Activated CD8-positive, alpha-beta memory T cell treated with anti-CD3 and anti-CD28 coated beads, Interleukin-2, amount 50 U/mL, for 4 hours (primary cell): ENCODE measurements at regions not wholly inside any gene's neighbourhood (a gene's known extent, or its start where the extent isn't known, plus 50 kb on each side); places are given as distances from the start of the nearest gene placed in this dataset.
"Not testable (repeated sequence)": the region's sequence is repeated elsewhere in the genome, so short reads cannot be mapped to it uniquely, and the experiment has no call there.

Source experiments
- DNase-seq: peaks from one replicate; pipeline ENCODE4 v3.0.0-alpha.2; 2020

DNA sequence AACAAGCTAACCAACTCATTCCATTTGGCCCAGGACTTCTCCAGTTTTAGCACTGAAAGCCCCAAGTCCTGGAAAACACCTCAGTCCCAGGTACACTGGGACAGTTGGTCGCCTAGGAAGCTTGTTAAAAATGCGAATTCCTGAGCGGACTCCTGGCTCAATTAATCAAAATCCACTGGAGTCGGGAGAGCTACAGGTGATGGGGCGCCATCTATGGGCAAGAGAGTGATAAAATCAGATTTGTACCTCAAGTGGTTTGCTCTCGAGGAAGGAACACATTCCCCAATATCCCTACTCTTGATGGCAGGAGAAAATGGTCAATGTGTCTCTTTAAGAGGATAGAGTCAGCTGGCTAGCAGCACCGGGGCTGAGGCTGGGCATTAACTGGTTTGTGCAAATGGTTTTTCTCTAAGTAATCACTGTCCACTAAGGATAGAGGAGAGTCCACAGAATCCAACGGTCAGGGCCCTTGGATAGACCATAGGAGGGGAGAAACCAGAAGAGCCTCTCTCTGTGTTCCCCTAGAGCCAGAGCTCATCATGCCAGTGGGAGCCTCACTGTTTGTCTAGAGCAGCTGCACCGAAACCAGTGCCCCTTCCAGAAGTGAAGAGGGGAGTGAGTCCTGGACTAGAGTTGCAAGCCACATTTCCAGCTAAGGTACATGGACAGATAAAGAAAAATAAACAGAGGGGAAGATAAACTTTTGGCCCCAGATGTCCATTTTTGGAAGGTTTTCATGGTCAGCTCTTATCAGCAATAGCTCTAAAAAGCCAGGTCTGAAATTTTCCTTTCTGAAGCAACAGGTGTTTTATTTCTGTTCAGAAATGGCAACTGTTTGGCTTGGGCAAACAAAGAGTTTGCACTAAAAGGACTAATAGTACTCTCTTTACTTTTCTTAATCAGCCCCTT lies 148.5 kb downstream of the TENT5C start:
- peak; percentile 42 for DNase-seq

DNA sequence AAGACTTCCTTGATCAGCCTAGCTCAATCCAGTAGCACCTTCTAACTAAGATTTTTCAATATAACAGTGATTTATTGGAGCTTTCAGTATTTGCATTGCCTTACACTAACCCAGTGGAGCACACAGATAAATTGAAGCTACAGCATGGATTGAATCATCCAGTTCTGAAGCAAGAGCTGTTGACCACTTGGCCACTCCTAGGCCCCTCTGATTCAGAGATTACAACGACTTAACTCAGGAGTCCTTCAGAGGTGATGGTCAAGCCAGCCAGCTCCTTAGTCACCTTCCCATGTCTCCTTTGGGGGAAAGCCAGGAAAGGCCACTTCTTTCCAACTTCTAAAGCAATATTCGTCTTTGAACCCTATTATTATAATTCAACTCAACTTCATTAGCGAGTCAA lies 151.8 kb downstream of the TENT5C start:
- DNase-seq: no peak

DNA sequence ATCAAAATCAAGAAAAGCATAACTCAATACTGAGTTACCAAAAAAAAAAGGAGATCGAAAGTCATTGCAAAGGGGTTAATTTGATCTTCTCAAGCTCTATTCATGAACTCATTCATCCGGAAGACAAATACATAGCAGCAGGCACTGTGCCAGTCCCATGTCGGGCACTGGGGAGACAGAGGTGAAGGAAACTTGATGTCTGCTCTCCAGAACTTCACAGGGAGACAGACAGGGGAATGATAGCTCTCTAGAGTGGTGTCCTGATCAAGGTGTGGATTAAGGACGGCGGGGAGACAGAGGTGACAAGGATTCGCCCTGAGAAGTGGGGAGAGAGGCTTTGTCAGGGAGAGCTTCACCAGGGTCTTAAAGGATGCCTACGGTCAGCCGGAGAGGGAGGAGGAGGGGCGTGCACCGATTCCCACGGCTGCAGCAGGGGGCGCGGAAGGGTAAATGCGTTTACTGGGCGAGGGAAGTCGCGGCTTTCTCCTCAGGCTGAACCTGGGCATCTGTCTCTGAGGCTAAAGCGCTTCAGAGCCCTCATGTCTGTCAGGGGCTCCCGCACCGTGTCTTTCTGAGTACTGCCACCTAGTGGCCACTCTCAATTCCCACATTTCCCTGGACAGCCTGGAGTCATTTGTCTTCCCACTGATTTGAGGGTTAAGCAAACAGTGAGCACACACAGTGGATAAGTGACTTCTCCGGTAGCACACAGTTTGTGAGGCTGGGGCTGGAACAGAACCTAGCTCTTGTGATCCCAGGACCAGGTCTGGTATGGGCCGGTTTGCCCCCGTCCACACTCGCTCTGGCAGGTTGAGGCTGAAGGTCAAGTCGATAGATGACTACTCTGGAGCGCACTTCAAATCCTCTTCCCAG lies 152.8 kb downstream of the TENT5C start:
- DNase-seq: peak; percentile 64

DNA sequence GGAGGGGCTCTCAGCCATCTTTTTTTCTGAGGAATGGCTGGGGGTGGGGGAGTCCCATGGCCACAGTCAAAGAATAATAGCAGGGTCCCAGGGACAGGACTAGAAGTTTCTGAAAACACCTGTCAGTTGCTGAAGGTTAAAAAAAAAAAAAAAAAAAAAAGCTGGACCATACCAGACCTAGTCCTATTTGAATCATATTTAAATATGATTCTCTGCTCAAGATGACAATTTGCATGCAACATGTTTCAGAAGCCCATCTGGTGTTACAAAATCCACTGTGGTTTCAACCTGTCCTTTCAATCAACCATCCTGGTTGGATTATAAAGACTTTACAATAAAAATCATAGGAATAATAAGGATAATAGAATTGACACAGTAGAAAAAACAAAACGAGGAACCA lies 153.7 kb downstream of the TENT5C start:
- no peak for DNase-seq

DNA sequence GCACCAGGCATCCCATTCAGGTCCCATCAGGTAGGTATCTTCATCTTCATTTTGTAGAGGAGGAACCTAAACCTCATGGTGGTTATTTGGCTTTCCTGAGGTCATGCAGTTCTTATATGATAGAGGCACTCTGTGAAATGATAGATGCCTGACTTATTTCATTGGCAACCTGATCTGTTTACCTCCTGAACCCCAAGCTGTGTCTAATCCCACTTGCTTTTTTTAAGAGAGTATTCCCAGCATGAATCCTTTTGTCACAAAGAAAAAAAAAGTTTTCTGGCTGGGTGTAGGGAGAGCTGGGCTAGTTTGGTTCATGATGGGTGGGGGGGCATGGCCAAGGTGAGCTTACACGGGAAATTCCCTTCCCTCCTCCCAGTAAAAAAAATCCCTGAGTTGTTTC lies 154.2 kb downstream of the TENT5C start:
- no peak for DNase-seq

DNA sequence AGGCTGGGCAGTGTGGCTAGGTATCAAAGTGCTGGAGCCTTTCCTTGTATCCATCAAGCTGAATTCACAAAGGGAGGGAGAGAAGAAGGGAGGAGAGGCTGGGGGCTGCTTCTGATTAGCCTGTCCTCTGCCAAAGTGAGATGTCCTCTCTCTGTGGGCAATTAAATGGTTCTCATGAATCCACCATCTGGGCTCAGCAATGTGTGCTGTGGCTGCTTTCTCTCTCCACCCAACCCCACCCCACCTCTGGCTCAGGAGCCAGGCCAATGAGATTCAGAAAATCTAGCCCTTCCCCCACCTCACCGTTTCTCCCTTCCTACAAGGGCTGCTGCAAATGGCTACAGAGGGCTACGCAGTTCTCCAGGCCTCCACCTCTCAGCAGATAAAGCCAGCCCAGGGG lies 154.6 kb downstream of the TENT5C start:
- no peak for DNase-seq

DNA sequence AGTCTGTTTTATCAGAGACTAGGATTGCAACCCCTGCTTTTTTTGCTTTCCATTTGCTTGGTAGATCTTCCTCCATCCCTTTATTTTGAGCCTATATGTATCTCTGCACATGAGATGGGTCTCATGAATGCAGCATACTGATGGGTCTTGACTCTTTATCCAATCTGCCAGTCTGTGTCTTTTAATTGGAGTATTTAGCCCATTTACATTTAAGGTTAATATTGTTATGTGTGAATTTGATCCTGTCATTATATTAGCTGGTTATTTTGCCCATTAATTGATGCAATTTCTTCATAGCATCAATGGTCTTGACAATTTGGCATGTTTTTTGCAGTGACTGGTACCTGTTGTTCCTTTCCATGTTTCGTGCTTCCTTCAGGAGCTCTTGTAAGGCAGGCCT lies 161.7 kb downstream of the GDAP2 start:
- not testable (repeated sequence) for DNase-seq

DNA sequence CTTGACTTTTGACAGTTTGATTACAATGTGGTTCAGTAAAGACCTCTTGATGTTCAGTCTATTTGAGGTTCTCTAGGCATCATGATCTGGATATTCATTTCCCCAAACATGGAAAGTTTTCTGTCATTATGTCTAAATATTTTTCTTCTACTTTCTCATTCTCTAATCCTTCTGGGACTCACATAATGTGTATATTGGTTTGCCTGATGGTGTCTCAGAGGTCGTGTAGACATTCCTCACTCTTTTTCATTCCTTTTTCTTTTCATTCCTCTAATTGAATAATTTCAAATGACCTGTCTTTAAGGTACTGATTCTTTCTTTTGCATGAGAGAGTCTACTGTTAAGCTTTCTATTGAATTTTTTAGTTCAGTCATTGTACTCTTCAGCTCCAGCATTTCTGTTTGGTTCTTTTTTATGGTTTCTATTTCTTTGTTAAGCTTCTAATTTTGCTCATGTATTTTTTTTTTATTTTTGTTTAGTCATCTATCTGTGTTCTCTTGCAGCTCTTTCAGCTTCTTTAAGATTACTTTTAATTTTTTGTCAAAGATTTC lies 158.4 kb downstream of the GDAP2 start:
- no peak for DNase-seq

DNA sequence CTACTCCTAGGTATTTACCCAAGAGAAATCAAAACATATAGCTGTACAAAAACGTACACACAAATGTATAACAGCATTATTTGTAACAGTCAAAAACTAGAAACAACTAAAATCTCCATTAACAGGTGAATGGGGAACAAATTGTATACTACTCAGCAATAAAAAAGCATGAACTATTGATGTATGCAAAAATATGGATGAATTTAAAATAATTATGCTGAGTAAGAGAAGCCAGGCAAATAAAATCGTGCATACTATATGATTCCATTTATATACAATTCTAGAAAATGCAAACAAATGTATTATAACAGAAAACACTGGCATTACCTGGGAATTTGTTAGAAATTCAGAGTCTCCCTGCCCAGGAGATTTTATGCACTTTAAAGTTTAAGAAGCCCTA lies 150.1 kb downstream of the GDAP2 start:
- DNase-seq: no peak

DNA sequence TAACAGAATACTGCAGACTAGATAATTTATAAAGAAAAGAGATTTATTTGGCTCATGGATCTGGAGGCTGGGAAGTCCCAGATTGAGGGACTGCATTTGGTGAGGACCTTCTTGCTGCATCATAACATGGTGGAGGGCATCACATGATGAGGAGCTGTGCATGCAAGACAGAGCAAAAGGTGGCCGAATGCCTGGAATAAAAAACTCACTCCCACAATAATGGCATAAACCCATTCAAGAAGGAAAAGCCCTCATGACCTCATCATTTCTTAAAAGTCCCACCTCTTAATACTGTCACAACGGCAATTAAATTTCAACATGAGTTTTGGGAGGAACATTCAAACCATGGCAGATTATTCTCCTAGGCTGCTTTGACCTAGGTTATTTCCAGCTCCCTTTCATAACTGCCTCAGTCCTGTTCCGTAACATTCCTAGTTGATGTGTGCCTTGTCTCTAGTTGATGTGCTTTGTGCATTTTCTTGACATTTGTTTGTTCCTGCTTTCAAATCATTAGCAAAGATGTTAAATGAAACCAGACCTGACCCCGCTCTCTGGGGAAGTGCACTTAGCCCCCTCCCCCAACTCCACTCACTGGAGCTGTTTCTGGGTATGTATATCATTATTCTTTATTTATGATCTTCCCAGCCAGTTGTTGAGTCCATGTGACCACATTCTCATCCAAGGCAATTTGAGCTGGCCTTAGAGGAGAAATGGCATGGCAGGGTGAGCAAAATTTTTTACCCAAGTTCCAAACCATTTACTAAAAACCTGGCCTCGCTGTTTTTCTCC lies 148.5 kb downstream of the GDAP2 start:
- no peak for DNase-seq

DNA sequence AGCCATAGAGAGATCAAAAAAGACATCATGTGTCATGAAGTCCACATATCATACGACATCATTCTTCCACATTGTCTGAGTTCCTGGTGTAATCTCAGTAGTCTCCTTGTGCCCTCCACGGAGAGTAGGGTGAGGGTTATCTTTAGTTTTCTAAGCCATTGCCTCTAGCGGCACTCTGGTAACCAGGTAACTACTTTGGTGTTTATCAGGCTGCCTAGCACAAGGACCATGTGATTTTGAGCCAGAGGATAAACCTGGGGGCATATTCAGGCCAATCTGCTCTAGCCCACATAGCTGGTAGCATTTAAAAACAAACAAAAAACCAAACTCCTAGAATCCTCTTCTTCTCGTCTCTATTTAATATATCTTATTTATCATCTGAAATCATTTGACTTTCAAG lies 147.4 kb downstream of the GDAP2 start:
- no peak for DNase-seq

DNA sequence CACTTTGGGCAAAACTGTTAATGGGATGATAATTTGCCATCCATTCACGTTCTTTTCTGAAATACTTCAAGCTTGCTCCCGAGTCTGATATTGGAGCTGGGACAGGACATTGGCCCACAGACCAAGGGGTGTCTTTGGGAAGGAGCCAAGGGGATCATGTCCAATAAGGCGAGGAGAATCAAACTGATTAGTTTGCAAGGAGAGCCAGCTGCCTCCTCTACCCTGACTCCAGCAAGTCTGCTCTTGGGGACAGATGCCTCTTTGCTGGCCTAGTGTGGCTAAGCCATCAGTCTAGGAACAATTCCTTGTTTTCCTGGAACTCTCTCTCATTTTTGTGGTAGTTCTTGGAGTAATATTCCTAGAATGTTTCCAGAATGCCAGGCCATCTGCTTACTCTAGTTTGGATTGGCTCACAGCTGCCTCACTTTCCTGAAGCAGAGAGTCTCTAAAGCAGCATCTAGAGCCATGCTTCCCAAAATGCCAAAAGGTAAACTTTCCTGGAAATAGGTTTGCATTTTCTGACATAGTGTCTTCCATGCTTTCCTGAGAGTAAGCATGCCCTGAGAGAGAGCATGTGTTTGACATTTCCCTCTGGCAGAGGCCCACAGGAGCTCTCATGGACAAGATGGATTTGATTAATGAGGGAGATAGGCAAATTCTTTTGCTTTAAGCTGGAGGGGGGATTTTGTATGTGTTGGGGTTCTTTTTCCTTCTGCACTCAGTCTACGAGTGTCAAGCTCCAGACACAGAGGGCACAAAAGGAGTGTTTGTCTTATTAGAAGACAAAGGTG lies 145.6 kb downstream of the GDAP2 start:
- DNase-seq: no peak

DNA sequence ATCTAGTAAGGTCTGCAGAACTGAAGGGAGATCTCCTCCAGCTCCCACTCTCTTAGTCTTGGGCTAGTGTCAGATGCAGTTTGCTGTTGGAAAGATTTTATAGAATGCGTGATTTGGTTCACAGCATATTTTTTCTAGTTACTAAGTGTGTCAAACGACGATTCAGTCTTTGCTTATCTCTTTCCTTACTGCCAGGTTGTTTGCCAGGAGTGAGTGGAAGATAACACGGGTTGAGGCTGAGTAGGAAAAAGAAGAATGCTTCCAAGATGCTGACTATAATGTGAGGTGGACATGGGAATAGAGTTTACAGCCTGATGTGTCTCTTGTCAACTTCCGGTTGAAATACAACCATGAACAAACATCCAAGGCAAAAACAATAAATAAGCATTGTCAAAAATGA lies 141.4 kb downstream of the GDAP2 start:
- no peak for DNase-seq

DNA sequence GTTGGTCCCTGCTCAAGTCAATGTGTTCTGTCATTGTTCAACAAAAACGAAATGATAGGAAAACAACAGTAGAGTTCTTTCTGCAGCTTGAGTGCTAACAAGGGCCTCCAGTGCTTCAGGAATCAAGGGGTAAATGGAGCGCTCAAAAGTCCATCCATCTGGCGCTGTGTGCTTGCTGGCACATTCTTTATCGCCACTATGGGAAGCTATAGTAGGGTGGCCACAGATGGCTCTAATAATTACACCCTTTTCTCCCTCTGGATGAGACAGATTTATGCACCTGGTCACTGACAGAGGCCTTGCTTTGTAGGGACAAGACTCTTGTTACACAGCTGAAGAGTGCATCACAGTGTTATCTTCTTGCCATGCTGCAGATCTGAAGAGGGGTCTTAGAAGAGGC lies 136.0 kb downstream of the GDAP2 start:
- no peak for DNase-seq

DNA sequence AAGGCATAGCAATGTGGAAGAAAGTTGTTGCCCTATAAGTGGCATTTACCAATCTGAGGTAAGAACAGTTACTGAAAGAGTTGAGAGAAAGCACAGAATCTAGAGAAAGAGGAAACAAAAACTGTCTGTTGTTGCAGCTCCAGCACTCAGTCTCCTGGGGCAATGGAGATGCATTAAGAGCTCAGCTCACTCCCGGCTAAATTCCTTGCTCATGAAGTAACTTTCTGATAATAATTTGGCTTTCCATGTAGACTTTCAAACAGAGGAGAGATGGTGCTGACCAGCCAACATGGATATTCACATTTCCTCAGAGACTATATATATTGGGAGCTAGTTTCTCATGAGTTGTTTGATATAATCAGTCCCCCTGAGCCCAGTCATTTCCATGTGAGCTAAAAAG lies 135.3 kb downstream of the GDAP2 start:
- DNase-seq: no peak

DNA sequence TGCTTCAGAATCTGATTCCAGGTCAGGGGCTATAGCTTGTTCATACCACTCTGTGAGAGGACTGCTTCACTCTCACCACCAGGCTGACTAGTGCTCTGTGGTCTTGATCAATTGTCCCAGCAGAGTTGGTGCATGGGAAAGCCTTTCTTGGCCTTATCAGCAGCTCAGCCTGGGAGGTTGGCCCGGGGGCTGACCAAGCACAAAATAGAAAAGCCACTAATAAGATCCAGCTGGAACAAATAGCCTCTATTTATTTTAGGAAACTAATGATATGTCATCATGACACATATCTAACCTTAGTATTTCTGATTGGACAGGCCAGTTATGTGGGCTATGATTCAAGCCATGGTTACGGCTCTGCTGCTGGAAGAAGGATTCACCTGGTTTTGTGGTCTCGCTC lies 134.2 kb downstream of the GDAP2 start:
- no peak for DNase-seq

DNA sequence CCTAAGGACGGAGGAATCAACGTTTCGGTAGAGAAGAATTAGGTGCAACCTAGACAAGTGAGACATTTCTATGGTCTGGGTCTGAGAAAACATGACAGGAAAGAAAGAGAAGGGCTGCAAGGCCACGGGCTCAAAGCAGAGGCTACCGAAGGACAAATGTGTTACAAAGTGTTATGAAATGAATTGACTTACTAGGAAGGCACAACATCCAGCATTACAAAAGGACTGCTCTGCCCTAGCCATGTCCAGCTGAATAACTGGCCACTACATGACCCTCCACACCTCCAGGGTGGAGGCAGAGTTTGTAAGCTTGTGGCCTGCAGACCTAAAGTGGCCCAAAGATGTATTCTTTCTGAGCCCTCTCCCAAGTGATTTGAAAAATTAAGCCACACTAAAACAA lies 133.6 kb downstream of the GDAP2 start:
- no peak for DNase-seq

DNA sequence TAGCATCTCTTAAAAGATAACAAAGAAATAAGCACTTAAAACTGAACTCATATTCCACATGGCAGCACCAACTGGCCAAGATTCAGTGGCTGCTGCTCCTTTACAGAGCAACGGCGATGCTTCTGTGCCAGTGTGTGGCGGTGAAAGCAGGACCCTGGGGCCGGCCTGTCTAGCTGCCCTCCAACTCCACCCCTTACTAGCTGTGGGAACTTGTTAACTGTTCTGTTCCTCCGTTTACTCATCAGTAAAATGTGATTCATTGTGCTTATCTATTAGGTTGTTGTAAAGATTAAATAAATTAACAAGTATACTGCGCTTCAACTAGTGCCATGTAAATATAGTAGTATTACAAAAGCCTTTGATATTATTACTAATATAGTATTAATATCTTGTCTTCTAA lies 133.2 kb downstream of the GDAP2 start:
- DNase-seq: no peak

DNA sequence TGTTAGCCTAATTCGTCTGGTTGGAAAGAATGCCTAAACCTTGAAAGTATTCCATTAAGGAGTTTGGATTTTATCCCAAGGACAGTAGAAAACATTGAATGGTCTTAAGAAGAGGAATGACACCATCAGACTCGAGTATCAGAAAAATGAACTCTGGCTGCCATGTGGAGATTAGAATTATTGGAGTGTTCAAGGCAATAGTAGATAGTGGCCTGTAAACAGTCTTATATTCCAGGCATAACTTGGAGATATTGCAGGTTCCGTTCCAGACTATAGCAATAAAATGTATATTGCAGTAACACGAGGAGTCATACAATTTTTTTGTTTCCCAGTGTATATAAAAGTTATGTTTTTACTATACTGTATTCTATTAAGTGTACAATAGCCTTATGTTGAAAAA lies 130.9 kb downstream of the GDAP2 start:
- DNase-seq: no peak

DNA sequence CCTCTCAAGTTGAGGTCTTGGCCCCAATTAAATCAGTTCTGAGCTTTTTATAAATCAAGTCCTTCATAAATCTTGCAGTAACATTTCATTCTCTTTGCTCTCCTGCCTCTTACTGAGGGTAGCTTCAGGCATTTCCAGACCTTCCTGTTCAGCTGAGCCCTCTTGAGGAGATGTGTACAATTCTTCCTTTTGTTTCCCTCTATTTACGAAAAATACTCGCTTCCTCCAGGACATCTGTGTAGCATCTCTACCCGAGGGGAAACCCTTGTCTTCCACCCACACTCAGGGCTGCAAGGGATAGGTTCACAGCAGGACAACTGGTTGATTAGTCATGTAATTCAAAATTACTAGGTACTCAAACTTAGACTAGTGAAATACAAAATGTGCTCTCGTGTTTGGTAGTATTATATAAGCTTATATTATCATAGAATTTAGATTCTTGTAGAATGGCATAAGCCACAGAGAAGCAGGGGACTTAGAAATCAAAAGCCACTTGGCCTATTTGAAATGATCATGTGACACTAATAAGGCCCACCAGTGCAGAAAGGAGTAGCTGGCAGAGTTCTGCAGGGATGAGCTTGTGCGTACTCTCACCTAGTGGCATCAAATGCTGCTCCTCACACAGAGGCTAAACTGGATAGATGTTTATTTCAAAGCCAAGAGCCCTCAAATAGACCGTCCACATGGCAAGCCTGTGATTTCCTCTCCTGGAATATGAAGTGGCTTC lies 126.7 kb downstream of the GDAP2 start:
- no peak for DNase-seq

DNA sequence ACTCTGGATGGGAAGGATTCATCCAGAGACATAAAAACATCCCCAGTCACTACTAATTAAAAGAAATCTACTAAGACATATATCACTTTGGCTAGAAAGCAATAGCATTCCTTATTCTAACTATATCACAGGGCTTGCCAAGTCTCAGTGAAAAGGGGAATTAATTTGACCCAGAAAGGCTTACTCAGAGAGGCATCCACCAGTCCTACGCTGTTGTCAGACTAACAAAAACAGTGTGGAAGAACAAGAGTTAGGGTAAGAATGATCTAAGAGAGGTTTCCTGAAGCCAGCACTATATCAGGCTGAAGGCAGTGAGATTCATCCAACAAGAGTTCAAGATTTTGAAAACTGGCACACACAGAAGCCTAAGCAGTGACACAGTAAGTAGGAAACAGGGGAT lies 126.1 kb downstream of the GDAP2 start:
- no peak for DNase-seq
